Neural crest cell (in vitro differentiated cells): ENCODE measurements at regions not wholly inside any gene's neighbourhood (a gene's known extent, or its start where the extent isn't known, plus 50 kb on each side); places are given as distances from the start of the nearest gene placed in this dataset.

ENCODE experiments used
- DNase-seq: peaks from one replicate; pipeline ENCODE4 v3.0.0; 2021; ENCODE audit warnings: low read depth, mixed read lengths, low spot score
- H3K27ac Mint-ChIP-seq: one replicate; pipeline ENCODE4 v1.8.0; 2021; ENCODE audit warnings: mild to moderate bottlenecking, mixed read lengths; ENCODE audit not compliant: unreplicated experiment
- H3K27me3 Mint-ChIP-seq: 2 replicates; pipeline ENCODE4 v1.8.0; 2021; ENCODE audit warnings: low read depth, mild to moderate bottlenecking, mixed read lengths
- H3K36me3 Mint-ChIP-seq: 2 replicates; pipeline ENCODE4 v1.8.0; 2021; ENCODE audit warnings: low read depth, mild to moderate bottlenecking, mixed read lengths
- H3K4me1 Mint-ChIP-seq: 2 replicates; pipeline ENCODE4 v1.8.0; 2021; ENCODE audit warnings: mixed read lengths
- H3K4me3 Mint-ChIP-seq: one replicate; pipeline ENCODE4 v1.8.0; 2021; ENCODE audit warnings: mild to moderate bottlenecking, mixed read lengths
- H3K9me3 Mint-ChIP-seq: 2 replicates; pipeline ENCODE4 v1.8.0; 2021; ENCODE audit warnings: mixed read lengths
- TF ChIP-seq, protein P1 (sequence below): fragments of 200-600 bp; sonication (generic); conservative IDR thresholded peaks from 2 replicates; pipeline ENCODE4 v1.5.0; 2021; ENCODE audit warnings: antibody characterized with exemption, mild to moderate bottlenecking

- TF ChIP-seq, protein P1, sequence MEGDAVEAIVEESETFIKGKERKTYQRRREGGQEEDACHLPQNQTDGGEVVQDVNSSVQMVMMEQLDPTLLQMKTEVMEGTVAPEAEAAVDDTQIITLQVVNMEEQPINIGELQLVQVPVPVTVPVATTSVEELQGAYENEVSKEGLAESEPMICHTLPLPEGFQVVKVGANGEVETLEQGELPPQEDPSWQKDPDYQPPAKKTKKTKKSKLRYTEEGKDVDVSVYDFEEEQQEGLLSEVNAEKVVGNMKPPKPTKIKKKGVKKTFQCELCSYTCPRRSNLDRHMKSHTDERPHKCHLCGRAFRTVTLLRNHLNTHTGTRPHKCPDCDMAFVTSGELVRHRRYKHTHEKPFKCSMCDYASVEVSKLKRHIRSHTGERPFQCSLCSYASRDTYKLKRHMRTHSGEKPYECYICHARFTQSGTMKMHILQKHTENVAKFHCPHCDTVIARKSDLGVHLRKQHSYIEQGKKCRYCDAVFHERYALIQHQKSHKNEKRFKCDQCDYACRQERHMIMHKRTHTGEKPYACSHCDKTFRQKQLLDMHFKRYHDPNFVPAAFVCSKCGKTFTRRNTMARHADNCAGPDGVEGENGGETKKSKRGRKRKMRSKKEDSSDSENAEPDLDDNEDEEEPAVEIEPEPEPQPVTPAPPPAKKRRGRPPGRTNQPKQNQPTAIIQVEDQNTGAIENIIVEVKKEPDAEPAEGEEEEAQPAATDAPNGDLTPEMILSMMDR = no peak
- Mint-ChIP-seq H3K9me3 (no peaks in the 10 kb centered on the region), H3K4me3 (no peak overlapping the region), H3K27ac (peak overlapping the region; percentile 19), H3K27me3 (peaks cover 3% of the 10 kb centered on the region), H3K4me1 (peaks cover 54% of the 10 kb centered on the region), H3K36me3 (no peaks in the 10 kb centered on the region)
- no peak for DNase-seq
These were observed 370.1 kb downstream of the NR2F2 start for GRCh38 chr15:96700555-96700954.

DNA sequence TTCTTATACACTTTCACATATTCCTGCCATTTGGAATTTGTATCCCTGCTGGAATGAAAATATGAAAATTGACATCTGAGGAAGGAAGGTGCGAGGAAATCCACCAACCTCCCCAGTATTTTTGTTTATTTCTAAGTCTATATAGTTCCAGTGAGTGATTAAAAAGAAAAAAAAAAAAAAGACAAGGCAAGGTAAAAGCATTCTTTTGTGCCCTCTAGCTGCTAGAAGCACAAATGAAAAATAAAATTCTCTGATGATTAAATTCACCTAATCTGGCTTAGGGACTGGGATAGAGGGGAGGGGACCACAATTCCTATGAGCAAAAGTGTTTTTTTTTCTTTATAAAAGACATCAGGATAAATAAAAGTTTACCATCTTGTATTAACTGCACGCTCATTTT is 370.9 kb downstream of the NR2F2 start:
- H3K27me3 Mint-ChIP-seq = peaks cover 3% of the 10 kb centered on the region
- TF ChIP-seq, protein P1 = no peak
- DNase-seq = no peak
- peaks cover 54% of the 10 kb centered on the region for H3K4me1 Mint-ChIP-seq
- H3K27ac Mint-ChIP-seq = no peak overlapping the region
- no peaks in the 10 kb centered on the region for H3K9me3 Mint-ChIP-seq
- H3K4me3 Mint-ChIP-seq = peak overlapping the region; percentile 20
- H3K36me3 Mint-ChIP-seq = no peaks in the 10 kb centered on the region

- Mint-ChIP-seq H3K4me1 (peaks cover 58% of the 10 kb centered on the region), H3K4me3 (no peak overlapping the region), H3K36me3 (no peaks in the 10 kb centered on the region), H3K27ac (no peak overlapping the region), H3K9me3 (no peaks in the 10 kb centered on the region), H3K27me3 (peaks cover 6% of the 10 kb centered on the region)
- no peak for DNase-seq
- TF ChIP-seq, protein P1 = no peak
These were observed 371.4 kb downstream of the NR2F2 start for GRCh38 chr15:96701877-96702276.

DNA sequence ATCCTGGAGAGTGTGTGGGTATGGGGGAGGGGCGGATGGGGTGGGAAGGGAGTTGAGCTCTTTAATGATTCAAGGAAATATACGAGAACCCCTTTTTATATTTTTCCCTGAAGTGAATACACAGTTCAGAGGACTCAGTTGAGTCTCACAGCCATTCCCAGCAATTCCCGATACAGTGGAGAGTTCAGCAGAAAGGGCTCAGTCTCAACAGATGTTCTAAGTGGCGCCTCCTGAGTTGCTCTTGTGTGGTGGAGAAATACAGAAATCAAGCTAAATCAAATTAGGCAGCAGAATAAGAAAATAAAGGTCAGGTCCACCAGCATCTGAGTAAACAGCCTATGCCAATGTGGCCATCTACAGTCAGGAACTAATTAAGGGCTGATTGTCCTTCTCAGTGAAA is 372.1 kb downstream of the NR2F2 start:
- Mint-ChIP-seq H3K27me3 (peaks cover 7% of the 10 kb centered on the region), H3K4me3 (peak overlapping the region; percentile 21), H3K27ac (peak overlapping the region; percentile 5), H3K9me3 (no peaks in the 10 kb centered on the region), H3K4me1 (peaks cover 63% of the 10 kb centered on the region), H3K36me3 (no peaks in the 10 kb centered on the region)
- TF ChIP-seq, protein P1 = no peak
- no peak for DNase-seq

- H3K4me1 Mint-ChIP-seq = peaks cover 67% of the 10 kb centered on the region
- H3K9me3 Mint-ChIP-seq = no peaks in the 10 kb centered on the region
- peaks cover 7% of the 10 kb centered on the region for H3K27me3 Mint-ChIP-seq
- peak overlapping the region; percentile 21 for H3K4me3 Mint-ChIP-seq
- TF ChIP-seq, protein P1 = no peak
- DNase-seq = no peak
- no peaks in the 10 kb centered on the region for H3K36me3 Mint-ChIP-seq
- H3K27ac Mint-ChIP-seq = peak overlapping the region; percentile 5
These were observed 372.6 kb downstream of the NR2F2 start for GRCh38 chr15:96703091-96703490.
